C4-2B (cell line): ENCODE measurements at regions not wholly inside any gene's neighbourhood (a gene's known extent, or its start where the extent isn't known, plus 50 kb on each side); places are given as distances from the start of the nearest gene placed in this dataset.
A peak's percentile ranks its signal among the peaks of the same experiment; 100 is the strongest.

ENCODE experiments used
- H3K27ac ChIP-seq: fragments of 450-650 bp; 2 replicates; pipeline ENCODE4 v1.5.1; 2017
- CTCF ChIP-seq: fragments of 450-650 bp; conservative IDR thresholded peaks from 2 replicates; pipeline ENCODE4 v1.5.1; 2017; ENCODE audit warnings: mild to moderate bottlenecking
- ZFX ChIP-seq: fragments of 450-650 bp; IDR thresholded peaks from 2 replicates; pipeline ENCODE4 v1.6.1; 2017

DNA sequence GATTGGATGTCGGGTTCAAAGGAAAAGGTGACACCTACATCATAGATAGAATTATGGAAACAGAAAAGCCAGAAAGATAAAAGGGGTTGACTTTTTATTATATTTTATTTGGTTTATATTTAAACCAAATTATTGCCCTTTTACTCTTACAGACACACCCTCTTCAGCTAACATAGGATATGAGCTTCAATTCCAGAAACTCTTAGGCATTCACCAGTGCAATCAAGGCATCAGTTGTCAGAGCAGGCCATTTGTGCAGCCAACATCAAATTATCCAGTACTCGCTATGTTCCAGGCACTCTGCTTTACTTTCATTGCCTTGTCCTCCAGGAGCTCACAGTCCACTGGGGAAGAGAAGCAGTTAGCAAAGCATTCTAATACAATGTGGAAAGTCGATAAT is 347.5 kb downstream of the TFEC start:
- TF ChIP-seq ZFX (no peak), CTCF (no peak)
- H3K27ac ChIP-seq = no peak overlapping the region

- TF ChIP-seq ZFX (no peak), CTCF (no peak)
- H3K27ac ChIP-seq = no peak overlapping the region
Measured at GRCh38 chr7:115682507-115682906, 348.1 kb downstream of the TFEC start.

GRCh38 chr7:115680921-115681320 is 349.6 kb downstream of the TFEC start:
- H3K27ac ChIP-seq = no peak overlapping the region
- no peak for TF ChIP-seq CTCF
- no peak for TF ChIP-seq ZFX

DNA sequence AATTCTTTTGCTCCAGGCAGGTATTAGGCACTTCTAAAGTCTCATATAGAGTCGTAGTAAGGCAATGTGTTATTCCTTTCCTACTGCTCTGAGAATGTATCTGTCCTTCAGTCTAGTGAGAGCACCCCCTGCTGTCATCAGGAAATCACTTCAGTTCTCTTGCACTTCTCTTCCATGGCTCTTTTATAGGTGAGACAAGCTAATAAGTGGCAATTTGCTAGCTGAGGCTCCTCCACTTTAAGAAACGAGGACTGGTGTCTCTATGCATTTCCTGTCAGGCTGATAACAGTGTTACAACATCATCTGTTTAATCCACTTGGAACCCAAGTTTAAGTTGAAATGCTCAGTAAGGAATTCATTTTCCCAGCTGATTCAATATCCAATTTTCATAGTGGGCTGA is 350.6 kb downstream of the TFEC start:
- TF ChIP-seq CTCF = peak; percentile 79
- no peak for TF ChIP-seq ZFX
- H3K27ac ChIP-seq = no peak overlapping the region

GRCh38 chr7:115679423-115679822 is 351.1 kb downstream of the TFEC start:
- TF ChIP-seq CTCF (no peak), ZFX (no peak)
- H3K27ac ChIP-seq = no peak overlapping the region

DNA sequence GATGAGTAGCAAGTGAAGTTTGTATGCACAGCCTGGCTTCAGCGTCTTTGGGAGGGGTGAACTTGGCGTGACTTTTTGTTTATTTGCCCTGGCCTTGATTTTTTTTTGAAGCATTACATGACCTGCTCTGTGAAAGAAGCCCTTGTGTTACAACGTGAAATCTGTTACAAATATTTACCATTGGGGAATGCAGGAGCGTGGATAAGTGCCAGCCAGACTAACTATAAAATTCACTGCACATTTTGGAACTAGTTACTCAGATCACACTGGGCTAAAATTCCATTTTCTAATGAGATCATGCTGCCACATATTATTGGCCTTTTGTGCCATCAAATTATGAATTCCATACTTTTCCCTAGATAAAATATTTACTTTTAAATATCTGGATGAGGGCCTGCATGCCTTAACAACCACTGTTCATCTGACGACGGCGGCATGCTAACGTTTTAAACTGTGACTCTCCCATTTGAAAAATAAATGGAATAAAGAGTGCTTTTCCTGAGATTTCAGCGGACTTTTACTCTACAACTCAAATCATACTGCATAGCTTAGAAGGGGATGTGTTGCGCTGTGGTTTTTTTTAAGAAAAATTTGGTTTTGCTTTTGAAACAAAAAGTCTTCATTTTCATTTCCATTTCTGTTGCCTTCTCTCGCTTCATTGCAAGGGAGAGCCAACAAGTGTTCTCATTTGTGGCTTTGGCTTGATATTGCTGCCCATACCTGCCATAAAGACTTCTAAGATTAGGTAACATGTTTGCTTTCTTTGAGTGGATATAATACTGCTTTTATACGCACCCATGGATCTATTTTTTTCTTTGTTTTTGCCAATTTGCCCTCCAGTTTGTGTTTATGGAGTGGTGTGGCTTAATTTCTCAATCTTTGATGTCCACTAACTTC is 352.2 kb downstream of the TFEC start:
- no peak overlapping the region for H3K27ac ChIP-seq
- no peak for TF ChIP-seq CTCF

GRCh38 chr7:115676707-115677106 is 353.9 kb downstream of the TFEC start:
- no peak for TF ChIP-seq CTCF
- no peak for TF ChIP-seq ZFX
- H3K27ac ChIP-seq = no peak overlapping the region
